HG03280 (cell line): ENCODE measurements at regions not wholly inside any gene's neighbourhood (a gene's known extent, or its start where the extent isn't known, plus 50 kb on each side); places are given as distances from the start of the nearest gene placed in this dataset.

Experiments
- ATAC-seq: cut with Tn5 transposase; IDR thresholded peaks from one replicate; pipeline ENCODE4 v1.9.1; 2021; ENCODE audit warnings: mild to moderate bottlenecking, moderate library complexity; ENCODE audit not compliant: unreplicated experiment

DNA sequence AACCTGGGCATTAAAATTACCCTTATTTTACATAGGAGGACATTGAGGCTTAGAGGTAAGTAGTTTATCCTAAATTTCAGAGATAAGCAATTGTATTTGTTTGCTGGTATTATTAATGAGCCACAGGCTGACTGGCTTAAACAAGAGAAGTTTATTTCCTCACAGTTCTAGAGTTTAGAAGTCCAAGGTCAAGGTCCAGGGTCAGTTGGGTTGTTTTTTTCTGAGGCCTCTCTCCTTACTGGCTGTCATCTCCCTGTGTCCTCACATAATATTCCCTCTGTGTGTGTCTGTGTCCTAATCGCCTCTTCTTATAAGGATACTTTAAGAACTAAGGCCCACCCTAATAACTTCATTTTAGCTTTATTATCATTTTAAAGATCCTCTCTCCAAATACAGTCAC lies 294.9 kb upstream of the ATP5MC3 start:
- ATAC-seq = no peak

DNA sequence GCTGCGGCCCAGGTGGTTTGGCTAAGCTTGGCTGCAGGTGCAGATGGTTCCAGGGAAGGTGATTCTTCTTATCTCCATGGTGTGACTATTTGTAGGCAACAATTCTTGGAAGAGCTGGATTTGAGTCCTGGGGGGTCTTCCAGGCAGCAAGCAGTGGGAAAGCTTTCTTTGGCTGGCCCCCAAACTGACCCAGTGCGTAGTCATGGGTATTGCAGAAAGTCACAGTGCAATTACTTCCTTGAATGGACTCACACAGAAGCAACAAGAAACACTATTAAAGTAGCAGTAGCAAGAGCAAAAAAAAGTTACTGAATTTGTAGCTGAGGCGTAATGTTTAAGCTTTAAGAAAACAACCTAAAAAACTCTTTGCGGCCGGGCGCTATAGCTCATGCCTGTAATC lies 293.6 kb upstream of the ATP5MC3 start:
- no peak for ATAC-seq

DNA sequence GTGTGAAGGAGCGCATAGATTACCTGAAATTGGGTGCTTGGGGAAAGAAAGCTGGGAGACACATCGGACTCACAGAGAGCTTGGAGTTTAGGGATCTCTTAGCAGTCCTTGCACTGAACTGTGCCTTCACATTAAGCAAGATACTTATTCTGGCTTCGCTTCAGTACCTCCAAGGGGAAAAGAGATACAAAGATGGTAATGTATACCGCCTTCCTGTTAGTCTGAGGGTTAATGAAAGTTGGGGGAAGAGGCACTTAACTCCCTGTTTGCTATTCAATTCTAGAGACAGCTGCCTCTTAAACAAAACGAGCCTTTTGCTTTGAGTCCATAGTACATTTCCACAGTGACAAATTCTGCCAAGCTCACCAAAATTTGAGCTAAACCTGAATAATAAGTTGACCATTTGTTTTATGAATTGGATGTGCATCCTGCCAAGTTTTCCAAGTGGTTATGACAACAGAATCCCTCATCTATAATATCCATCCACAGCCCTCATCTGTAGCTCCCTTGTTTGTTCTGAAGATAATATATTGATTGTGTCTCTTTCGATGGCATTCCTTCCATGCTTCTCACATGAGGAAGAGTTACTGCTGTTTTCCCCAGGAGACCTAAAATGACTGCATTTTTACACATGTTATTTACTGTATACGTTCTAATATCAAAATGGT lies 287.1 kb upstream of the ATP5MC3 start:
- ATAC-seq = no peak

DNA sequence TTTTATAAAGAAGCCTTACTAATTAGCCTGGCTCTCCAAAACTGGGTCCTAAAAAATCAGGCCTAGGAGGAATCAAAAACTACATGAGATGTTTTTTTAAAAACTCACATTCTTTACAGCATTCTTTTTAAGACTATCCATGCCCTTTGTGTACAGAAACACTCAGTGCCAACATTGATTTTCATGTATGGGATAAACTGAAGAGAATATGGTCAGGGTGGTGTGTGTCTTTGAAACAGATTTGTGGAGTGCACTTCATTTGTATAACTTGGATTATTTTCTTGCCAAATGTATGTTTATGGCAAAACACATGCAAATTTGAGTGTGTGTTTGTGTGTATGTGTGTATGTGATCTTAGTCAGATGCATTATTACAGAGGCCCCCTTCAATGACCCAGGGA lies 283.6 kb upstream of the ATP5MC3 start:
- no peak for ATAC-seq

DNA sequence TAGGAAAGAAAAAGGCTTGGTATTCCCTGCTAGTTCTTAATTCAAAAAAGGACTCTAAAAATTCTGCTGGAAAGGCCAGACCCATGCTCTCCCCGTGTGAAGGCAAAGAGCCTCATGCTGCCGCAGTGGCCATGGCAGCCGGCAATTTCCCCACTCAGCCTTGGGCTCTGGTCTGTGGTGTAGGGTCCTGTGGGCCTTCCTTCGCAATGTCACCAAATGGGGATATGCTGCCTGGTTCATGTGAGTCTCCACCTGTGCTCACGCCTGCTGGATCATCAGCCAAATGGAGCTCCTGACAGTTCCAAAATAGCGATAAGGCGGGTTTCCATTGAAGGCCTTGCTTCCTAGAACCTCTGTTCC lies 282.8 kb upstream of the ATP5MC3 start:
- ATAC-seq = no peak

DNA sequence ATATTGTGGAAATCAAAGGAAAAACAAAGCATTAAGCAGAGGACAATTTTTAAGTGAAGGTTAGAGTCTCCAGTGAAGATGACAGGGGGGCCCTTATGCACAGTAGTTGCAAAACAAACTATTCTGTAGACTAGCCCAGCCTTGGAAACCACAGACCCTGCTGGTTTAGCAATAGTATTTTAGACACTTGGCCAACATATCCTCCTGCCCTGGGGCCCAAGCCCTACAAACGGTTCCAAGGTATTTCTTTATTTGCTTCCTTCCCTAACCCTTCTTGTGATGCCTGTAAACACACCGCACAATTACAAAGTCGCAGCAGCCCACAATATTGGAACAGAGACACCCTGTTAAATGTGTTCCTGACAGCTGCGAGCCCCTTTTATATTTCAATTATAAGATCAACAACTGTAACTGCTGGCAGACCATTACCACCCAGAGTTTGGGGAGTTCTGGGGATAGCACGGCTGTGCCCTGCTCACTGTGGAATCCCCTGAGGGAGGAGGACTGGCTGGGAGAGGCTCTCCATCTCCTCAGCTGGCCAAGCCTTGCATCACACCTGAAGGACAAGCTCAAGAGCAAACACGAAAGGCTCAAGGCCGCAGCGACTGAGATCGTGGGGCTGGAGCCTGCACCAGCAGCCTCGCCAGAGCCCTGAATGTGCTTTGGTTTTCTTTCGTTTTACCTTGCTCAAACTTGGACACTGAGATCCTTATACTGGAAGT lies 282.2 kb upstream of the ATP5MC3 start:
- ATAC-seq = no peak

DNA sequence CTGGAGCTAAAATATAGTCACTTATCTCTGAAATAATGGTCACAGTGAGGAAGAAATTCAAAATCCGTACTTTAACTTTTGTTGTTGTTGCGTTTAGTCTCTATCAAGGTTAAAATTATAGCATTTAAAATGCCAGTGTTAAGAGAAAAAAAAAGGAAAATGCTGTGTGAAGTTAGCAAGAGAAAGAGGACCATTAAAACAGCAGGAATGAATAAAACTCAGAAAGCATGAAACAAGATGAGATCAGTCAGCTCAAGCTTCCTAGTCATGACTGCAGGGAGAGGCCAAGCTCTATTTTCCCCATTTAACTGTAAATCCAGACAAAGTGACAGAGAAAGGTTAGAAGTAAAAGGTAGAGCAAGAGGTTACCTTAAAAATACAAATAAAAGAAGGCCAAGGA lies 281.7 kb upstream of the ATP5MC3 start:
- no peak for ATAC-seq

DNA sequence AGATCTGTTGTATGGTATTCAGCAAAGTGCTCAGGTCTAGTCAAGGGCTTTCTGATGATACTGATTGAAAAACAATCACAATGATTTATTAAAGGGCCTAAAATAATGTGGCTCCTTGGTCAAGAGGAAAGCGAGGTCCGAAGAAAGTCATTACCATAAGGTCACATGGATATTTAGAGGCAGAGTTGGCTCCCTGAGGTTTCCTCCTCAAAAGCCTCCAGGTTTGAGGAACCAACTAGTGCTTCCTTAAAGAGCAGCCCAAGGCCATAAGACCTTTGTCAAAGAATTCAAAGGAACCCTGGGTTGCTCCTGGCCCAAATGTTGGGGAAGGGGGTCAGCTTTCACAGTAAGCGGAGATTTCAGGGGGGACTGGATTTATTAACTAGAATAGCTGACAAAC lies 280.7 kb upstream of the ATP5MC3 start:
- no peak for ATAC-seq

DNA sequence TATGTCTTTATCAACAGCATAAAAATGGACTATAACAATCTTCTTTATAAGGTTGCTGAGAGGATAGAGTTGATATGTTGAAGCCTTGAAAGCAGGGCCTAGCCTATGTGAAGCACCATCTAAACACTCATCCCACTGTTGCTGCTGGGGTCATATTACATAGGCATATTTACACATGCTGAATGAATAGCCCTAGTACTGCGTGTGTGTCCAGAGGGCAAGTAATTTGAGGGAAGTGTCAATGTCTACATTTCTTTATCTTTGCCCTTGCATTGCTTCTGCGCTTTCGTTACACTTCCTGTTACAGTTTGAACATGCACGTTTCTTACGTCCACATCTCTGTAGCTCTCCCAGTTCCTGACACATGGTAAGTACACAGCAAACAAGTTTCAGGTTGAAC lies 280.3 kb upstream of the ATP5MC3 start:
- no peak for ATAC-seq

DNA sequence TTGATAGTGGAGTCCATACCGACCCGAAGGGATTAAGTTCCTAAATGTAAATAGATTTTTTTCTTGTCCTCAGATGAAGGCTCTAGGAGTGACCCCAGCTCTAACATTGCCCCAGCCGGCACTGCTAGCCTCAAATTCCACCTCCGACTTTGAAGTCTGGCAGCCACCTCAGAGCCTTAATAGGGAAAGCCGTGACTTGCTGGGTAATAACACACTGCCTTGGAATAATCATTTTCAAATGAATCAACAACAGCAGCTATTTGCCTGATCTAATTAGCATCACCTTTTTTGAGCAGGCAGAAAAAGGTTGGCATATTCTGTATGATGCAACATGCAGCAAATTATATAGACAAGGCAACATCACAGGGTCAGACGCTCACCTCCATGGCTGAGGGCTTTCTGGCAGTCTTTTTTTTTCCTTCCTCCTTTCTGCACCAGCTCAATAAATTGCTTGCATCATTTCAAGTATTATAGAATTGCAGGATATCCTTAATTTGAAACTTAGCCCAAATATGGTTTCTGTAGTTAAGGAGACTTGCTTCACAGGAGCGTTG lies 276.5 kb upstream of the ATP5MC3 start:
- no peak for ATAC-seq

DNA sequence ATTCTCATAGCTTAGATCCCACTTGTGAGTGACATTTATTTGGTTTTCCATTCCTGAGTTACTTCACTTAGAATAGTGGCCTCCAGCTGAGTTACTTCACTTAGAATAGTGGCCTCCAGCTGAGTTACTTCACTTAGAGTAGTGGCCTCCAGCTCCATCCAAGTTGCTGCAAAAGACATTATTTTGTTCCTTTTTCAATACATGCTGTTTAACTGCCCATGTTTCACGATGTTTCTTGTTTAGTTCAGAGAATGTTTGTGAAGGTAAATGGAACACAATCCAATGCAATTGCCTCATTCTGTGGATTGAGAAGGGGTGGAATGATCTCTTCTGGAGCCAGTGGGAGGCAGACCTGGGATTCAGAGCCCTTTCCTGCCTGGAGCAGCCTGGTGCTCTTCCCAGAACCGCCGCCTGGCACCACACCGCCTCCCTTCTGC lies 273.5 kb upstream of the ATP5MC3 start:
- no peak for ATAC-seq

DNA sequence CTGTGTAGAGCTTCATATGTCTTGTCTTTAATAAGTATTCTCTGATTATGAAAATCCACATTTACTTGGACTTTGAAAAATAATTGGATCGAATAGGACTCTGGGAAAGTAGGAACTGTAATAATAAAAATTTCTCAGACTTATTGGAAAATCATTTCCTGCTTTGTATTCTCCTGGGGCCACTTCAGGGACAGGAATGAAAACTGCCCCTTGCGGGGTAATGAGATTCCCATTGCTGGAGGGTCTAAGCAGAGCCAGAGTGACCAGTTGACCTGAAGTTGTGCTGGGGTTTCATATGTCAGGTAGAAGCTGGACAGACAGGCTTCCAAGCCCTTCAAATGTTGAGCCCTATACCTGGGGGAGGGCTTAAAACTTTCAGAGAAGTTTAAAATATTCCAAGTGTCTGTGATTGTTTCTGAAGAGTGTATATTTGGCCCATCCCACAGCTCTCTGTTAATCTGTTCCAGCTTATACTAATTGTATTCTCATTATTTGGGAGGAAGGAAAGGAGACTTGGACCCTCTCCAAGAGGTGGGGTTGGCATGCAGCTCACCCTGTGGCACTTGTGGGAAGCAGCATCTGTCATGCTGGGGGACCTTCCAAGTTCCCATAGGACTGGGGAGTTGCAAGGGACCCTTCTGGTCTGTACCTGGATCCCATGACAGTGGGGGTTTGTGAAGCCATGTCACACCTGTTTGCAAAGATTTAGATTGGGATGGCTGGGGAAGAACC lies 268.7 kb upstream of the ATP5MC3 start:
- no peak for ATAC-seq

DNA sequence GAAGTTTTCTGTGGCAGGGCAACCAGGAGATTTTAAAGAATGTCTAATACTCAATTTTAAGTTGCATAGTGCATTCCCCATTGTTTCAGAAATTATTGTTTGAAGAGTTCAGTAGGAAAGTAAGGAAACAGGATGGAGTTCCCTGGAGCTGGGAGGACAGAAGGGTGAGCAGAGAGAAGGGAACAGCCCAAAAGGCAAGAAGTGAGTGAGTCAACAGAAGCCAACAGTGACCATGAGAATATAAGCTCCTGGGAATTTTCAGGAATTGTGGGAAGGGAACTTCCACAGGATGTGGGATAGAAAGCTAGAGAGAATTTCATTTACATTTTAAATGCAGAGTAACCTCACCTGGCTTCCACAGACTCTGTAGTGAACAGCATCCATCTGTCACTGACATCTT lies 268.1 kb upstream of the ATP5MC3 start:
- ATAC-seq = no peak

DNA sequence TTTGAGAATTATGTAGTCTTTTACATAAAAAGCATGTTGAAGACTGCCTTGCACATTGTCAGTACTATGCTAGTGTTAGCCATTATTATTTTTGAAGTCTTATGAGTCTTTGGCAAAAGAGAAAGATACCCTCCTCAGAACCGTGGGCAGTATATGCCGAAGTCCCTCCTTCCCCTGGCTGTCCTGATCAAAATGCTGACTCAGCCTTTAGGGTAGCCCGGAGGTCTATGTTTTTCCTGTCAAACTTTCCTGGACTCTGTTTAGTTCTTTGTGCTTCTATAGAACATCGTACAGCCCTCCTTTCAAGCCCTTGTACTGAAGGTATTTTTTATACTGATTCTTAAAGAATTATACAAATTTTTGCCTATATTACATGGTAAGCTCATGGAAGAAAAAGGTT lies 264.7 kb upstream of the ATP5MC3 start:
- no peak for ATAC-seq

DNA sequence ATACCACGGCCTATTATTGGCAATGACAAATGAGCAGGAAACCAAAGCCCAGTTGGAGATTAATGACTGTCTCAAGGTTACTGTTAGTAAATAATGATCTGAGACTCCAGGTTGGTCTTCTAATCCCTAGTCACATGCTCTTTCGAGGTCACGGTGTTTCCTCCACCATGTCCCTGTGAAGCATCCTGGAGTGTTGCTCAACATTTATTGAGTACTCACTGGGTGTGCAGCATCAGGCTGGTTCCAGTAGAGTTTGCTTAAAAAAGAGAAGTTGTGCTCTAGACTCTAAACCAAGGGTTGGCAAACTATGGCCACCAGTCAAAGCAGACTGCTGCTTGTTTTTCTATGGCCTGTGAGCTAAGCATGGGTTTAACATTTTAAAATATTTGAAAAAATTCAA lies 263.8 kb upstream of the ATP5MC3 start:
- ATAC-seq = no peak

DNA sequence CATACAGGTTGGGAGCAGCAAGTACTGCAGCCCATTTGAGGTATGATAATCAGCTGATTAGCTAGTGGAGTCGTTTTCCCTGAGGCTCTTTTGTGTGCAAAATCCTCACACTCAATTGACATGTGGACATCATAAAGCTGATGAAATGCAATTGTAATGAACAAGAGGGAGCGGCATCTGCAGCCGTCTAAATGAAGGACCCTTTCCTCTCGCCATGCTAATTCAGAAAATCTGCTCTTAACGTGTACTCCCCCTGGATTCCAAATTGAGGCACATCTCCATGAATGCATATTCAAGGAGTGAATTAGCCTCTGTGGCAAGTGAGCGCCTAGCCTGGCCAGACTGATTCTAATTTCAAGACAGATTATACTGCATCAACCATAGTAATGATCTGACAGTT lies 260.9 kb upstream of the ATP5MC3 start:
- no peak for ATAC-seq

DNA sequence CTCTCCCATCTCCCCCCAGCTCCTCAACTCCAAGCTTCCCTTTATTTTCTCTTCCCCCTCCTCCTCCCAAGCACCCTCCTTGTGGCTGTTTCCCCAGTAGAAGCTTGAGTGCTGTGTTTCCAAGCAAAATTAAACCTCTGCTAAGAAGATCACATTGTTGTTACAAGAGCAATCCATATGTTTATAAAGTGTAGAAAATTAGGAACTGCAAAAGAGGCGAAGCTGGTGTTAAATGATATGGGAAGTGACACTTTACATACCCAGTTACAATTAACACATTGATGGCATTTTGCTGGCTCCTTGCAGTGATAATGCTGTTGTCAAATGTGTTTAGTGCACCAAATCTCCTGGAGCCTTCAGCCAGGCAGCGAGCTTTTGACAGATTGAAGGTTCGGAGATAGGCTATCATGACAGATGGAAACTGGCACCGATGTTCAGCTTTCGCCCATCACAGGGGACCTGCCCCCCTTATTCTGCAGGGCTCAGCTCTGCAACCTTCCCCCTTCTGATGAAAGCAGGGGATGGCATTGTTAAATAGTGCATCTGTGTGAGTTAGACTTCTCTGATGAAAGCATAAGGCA lies 259.8 kb upstream of the ATP5MC3 start:
- ATAC-seq = no peak

DNA sequence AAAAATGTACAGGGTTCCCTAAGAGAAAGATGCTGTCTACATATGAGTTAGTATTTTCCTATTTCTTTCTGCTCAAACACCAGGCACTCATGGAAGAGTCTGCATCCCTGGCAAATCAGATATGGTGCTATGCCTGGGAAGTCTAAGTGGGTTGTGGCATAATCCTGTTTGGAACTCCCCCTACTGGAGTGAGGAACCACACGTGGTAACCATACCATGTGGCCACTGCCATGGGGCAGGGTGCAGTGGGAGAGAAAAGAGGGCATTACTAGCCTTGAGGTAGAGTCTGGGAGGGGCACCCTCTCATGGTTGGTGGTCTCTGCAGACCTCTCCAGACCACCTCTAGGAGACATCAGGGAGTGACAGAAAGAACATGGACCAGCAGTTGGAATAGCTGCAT lies 257.9 kb upstream of the ATP5MC3 start:
- ATAC-seq = no peak

DNA sequence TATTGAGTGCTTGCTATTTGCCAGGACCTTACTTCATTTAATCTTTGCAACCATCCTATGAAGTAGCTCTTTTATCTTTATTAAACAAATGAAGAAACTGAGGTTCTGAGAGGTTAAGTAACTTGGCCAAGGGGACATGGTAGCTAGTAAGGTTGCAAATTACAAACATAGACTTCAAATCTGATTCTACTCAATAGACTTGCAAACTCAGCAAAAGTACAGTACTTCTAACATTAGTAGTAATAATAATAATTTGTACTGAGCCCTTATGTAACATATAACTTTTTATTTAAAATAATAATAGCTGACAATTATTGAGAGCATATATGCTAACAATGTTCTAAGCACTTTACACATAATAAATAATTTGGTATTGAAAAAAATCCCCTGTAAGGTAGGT lies 255.7 kb upstream of the ATP5MC3 start:
- ATAC-seq = no peak

DNA sequence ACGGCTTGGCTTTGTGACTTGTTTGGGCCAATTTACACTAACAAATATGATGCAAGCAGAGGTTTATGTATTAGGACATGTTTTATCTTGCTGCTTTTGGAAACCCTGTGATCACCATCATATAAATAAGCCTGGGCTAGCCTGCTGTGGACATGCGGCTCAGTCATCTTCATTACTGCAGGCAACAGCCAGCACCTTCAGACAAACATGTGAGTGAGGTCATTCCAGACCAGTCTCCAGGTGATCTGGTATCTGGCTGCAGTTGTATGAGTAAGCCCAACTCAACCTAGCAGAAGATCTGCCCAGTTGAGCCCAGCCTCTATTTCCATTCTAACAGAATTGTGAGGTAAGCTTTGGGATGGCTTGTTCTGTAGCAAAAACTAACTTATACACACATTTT lies 254.6 kb upstream of the ATP5MC3 start:
- no peak for ATAC-seq

DNA sequence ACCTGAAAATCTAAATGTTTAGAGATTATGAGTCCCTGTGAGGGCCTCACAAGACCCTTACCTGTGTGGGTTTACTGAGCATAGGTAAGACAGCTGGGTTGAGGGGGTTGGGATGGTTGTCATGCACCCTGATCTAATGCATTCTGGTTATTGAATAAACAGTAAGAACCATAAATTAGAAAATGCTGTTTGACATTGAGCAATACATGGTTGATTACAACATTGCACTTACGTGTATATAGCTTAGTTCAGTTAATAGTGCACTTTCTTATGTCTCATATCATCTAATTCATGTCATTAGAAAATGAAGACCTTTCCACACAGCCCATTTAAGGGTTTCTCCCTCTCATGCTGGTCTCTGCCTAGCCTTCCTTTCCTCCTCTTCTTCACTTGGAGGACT lies 253.5 kb upstream of the ATP5MC3 start:
- ATAC-seq = no peak

DNA sequence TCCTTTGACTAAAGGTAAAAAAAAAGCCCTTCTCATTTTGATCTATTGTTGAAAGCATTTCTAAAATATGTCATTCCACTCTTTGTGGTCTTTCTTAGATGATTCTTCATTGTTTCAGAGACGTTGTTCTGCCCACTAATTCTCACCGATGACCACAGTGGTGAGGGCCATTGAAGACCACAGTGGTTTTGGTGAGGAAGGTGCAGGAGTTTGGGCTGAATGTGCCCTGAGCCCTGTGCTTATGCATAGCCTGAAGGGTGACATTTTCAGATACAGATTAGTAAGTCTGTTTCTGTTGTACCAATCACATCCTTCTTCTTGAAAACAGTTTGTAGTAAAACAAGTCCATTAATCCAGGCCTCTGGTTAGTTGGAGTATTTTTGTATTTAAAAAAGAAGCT lies 251.3 kb upstream of the ATP5MC3 start:
- no peak for ATAC-seq
